HG02970 (cell line): ENCODE measurements at regions not wholly inside any gene's neighbourhood (a gene's known extent, or its start where the extent isn't known, plus 50 kb on each side); places are given as distances from the start of the nearest gene placed in this dataset.
"Not testable (repeated sequence)": the region's sequence is repeated elsewhere in the genome, so short reads cannot be mapped to it uniquely, and the experiment has no call there.

Source experiments
- ATAC-seq: cut with Tn5 transposase; IDR thresholded peaks from one replicate; pipeline ENCODE4 v1.9.1; 2021; ENCODE audit warnings: mild to moderate bottlenecking, moderate library complexity, moderate number of reproducible peaks; ENCODE audit not compliant: unreplicated experiment, low FRiP score

GRCh38 chr6:139457476-139457875 is 83.0 kb upstream of the CITED2 start:
- no peak for ATAC-seq

- ATAC-seq, result no peak
Measured at GRCh38 chr6:139452148-139452876, 77.9 kb upstream of the CITED2 start.

- ATAC-seq, result no peak
Measured at GRCh38 chr6:139449611-139450000, 75.2 kb upstream of the CITED2 start.

- ATAC-seq, result no peak
Measured at GRCh38 chr6:139448998-139449610, 74.7 kb upstream of the CITED2 start.

GRCh38 chr6:139448051-139448649 is 73.7 kb upstream of the CITED2 start:
- peak; percentile 68 for ATAC-seq

- no peak for ATAC-seq
Measured at GRCh38 chr6:139447656-139447975, 73.2 kb upstream of the CITED2 start.

GRCh38 chr6:139446768-139447655 is 72.6 kb upstream of the CITED2 start:
- no peak for ATAC-seq

GRCh38 chr6:139446138-139446715 is 71.8 kb upstream of the CITED2 start:
- no peak for ATAC-seq

- ATAC-seq, result not testable (repeated sequence)
Measured at GRCh38 chr6:139444273-139444787, 69.9 kb upstream of the CITED2 start.

- ATAC-seq, result no peak
Measured at GRCh38 chr6:139443231-139444112, 69.0 kb upstream of the CITED2 start.

GRCh38 chr6:139442188-139442671 is 67.8 kb upstream of the CITED2 start:
- ATAC-seq, result no peak

- no peak for ATAC-seq
Measured at GRCh38 chr6:139439349-139439748, 64.9 kb upstream of the CITED2 start.

- ATAC-seq, result no peak
Measured at GRCh38 chr6:139438775-139439174, 64.3 kb upstream of the CITED2 start.

GRCh38 chr6:139436957-139437348 is 62.5 kb upstream of the CITED2 start:
- no peak for ATAC-seq

- ATAC-seq, result no peak
Measured at GRCh38 chr6:139436200-139436956, 61.9 kb upstream of the CITED2 start.

GRCh38 chr6:139433631-139434419 is 59.4 kb upstream of the CITED2 start:
- ATAC-seq, result no peak

- no peak for ATAC-seq
Measured at GRCh38 chr6:139431602-139431956, 57.1 kb upstream of the CITED2 start.
